ENCODE measurements at regions not wholly inside any gene's neighbourhood (a gene's known extent, or its start where the extent isn't known, plus 50 kb on each side); places are given as distances from the start of the nearest gene placed in this dataset.
A peak's percentile ranks its signal among the peaks of the same experiment; 100 is the strongest.

DNA sequence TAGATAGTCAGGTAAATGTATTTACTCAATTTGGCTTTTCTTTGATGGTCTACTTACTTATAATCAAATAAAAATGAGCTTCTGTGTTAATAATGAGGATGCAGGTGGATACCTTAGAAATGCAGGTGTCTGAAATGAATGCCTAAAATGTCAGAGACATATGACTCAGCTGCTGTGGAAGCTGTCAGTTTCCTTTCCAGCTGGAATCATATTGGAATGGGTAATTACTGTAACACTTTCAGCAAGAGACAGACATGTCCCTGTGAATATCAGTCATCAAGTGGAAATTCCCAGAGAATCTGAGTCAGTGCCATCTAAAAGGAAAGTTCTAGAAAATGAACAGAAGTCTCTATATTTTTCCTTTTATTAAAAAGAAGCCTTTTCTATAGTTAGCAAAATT is 783.0 kb upstream of the AADAT start:
- TF ChIP-seq, protein P1, sequence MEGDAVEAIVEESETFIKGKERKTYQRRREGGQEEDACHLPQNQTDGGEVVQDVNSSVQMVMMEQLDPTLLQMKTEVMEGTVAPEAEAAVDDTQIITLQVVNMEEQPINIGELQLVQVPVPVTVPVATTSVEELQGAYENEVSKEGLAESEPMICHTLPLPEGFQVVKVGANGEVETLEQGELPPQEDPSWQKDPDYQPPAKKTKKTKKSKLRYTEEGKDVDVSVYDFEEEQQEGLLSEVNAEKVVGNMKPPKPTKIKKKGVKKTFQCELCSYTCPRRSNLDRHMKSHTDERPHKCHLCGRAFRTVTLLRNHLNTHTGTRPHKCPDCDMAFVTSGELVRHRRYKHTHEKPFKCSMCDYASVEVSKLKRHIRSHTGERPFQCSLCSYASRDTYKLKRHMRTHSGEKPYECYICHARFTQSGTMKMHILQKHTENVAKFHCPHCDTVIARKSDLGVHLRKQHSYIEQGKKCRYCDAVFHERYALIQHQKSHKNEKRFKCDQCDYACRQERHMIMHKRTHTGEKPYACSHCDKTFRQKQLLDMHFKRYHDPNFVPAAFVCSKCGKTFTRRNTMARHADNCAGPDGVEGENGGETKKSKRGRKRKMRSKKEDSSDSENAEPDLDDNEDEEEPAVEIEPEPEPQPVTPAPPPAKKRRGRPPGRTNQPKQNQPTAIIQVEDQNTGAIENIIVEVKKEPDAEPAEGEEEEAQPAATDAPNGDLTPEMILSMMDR (IDR thresholded peaks at IDR 0.05; ENCODE audit: insufficient read depth, low read length), result no peak
- DNase-seq (ENCODE audit: low read depth), result no peak
- no peak overlapping the region for H3K4me3 ChIP-seq (ENCODE audit: low read depth, low read length)

DNA sequence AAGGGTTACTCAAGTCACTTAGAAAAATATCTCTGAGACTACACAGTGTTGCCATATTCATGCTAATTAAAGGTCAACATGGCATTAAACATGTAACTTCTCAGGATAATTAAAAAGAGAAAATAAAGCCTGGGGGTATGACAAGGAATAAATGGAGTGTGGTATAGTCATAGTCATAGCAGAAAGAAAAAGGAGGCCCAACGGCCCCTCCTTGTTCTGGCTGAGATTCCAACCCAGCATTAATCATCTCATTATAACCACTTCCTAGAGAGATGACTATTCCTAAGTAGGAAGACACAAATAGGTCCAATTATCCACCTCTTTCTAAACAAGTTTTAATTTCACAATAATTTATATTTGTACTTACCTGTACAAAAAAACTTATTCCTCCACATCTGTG is 778.4 kb upstream of the AADAT start:
- TF ChIP-seq, protein P1 (IDR thresholded peaks at IDR 0.05; ENCODE audit: insufficient read depth, low read length), result no peak
- no peak overlapping the region for H3K4me3 ChIP-seq (ENCODE audit: low read depth, low read length)
- DNase-seq (ENCODE audit: low read depth), result no peak

DNA sequence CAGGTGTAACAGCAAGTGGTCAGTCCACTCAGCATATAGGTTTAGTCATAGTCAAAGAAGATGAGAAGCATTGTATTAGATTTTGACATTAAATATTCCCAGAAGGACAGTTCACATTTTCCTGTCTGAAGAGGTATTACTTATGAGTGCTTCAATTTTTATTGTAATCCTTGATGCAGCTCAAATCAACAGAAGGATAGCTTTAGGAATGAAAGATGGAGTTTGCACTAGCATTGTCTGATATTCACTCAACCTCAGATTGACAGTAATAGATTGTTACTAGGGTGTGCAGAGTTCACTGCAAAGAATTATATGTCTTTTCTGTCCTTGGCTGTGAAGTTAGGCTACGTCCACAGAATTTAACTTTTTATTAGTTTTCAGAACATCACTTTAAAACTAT is 764.3 kb upstream of the AADAT start:
- TF ChIP-seq, protein P1 (IDR thresholded peaks at IDR 0.05; ENCODE audit: insufficient read depth, low read length), result no peak
- no peak overlapping the region for H3K4me3 ChIP-seq (ENCODE audit: low read depth, low read length)
- no peak for DNase-seq (ENCODE audit: low read depth)

DNA sequence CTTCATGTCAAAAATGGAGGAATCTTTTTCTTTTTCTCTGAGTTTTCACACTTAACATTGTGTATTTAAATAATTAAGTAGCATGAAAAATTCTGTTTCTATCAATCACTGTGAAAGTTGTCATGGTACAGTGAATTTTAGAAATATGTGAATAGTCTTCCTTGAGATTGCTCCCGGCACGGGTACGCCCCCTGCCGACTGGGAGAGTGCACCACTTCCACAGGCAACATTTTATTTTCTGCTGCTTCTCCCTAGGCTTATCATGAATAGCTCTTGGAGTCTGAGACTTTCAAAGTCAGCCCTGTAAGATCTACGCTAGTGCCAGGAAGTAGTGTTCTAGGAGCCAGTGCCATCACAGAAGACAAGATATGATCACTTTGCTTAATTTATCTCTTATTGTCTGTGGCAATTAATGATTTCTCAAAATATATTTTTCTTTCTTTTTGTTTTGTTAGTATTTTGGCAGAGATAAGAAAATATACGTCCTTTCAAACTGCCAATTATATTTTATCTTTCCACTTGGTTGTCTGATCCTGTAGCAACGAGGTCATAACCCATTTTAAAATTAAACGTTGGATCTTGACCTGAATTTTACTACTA is 763.8 kb upstream of the AADAT start:
- H3K4me3 ChIP-seq (ENCODE audit: low read depth, low read length), result no peak overlapping the region
- peak; percentile 19 for DNase-seq (ENCODE audit: low read depth)
- TF ChIP-seq, protein P1 (IDR thresholded peaks at IDR 0.05; ENCODE audit: insufficient read depth, low read length), result peak; percentile 65

DNA sequence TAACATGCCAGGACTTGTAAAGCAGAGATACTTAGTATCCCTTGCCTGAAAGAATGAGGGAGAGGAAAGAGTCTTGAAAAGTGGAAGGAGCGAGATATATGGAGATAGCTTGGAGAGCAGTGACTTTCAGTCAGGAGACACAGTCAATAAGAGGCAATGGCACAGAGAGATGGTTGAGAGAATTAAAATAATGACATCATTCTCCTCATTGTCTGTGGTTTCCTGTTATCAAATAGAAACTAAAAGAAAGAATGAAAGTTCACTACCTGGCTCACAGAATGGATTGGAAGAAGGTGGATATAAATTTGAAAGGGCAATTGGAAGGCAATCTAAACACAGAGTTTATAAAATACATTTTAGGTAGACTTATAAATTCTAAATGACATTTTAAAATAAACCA is 760.2 kb upstream of the AADAT start:
- DNase-seq (ENCODE audit: low read depth), result no peak
- H3K4me3 ChIP-seq (ENCODE audit: low read depth, low read length), result no peak overlapping the region
- TF ChIP-seq, protein P1 (IDR thresholded peaks at IDR 0.05; ENCODE audit: insufficient read depth, low read length), result no peak

DNA sequence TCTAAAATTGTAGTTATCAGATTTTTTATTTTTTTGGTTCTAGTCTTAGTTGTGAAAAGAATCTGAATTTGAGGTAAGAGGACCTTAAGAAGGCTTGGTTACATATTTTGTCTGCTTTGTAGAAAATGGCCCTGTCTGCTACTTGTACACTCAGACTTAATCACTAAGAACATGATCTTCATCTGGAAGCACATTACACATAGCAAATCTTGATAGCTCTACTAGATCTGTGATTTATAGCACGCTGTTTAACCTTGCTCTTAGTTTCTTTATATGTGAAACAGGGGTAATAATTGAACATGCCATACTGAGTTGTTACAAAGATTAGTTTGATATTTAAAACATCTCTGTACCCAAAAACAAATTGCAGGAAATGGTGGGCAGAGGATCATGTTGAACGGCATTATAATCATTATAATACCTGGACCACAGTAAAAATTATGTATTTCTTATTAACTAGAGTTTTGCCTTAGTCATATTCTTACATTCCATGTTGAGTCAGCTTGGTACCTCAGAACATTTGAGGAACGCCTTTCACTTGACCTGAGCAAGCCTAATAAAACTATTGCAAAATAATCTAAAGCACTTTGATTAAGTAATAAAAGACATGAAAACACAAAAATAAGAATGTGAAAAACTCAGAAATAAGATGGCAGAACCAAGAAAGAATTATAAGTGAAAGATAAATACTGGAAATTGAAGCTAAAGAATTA is 738.0 kb upstream of the AADAT start:
- TF ChIP-seq, protein P1 (IDR thresholded peaks at IDR 0.05; ENCODE audit: insufficient read depth, low read length), result no peak
- no peak for DNase-seq (ENCODE audit: low read depth)
- H3K4me3 ChIP-seq (ENCODE audit: low read depth, low read length), result no peak overlapping the region
